ENCODE measurements at regions not wholly inside any gene's neighbourhood (a gene's known extent, or its start where the extent isn't known, plus 50 kb on each side); places are given as distances from the start of the nearest gene placed in this dataset.
"Not testable (repeated sequence)": the region's sequence is repeated elsewhere in the genome, so short reads cannot be mapped to it uniquely, and the experiment has no call there.

GRCh38 chr18:22753130-22753831 lies 179.8 kb upstream of the RBBP8 start:
- no peak overlapping the region for H3K9ac ChIP-seq (ENCODE audit: low read length in 5 of 5)
- no peaks in the 10 kb centered on the region for H3K27me3 ChIP-seq (ENCODE audit: control insufficient read depth in 5 of 5, insufficient read depth in 4 of 5, low read length in 5 of 5)
- no peaks in the 10 kb centered on the region for H3K9me3 ChIP-seq (ENCODE audit: control insufficient read depth in 5 of 5, low read length in 5 of 5)
- no peak overlapping the region for H3K4me3 ChIP-seq (ENCODE audit: low read depth in 1 of 5, low read length in 5 of 5)
- no peak overlapping the region for H3K27ac ChIP-seq (ENCODE audit: low read depth, low read length)
- no peaks in the 10 kb centered on the region for H3K4me1 ChIP-seq (ENCODE audit: control insufficient read depth in 5 of 5, insufficient read depth in 5 of 5, low read length in 5 of 5)
- H3K36me3 ChIP-seq (ENCODE audit: control insufficient read depth in 5 of 5, insufficient read depth in 5 of 5, low read length in 5 of 5) = no peaks in the 10 kb centered on the region

GRCh38 chr18:22764005-22764404 lies 169.1 kb upstream of the RBBP8 start:
- not testable (repeated sequence) for H3K4me3 ChIP-seq (ENCODE audit: low read depth in 1 of 5, low read length in 5 of 5); H3K9me3 ChIP-seq (ENCODE audit: control insufficient read depth in 5 of 5, low read length in 5 of 5); H3K27ac ChIP-seq (ENCODE audit: low read depth, low read length); H3K36me3 ChIP-seq (ENCODE audit: control insufficient read depth in 5 of 5, insufficient read depth in 5 of 5, low read length in 5 of 5); H3K27me3 ChIP-seq (ENCODE audit: control insufficient read depth in 5 of 5, insufficient read depth in 4 of 5, low read length in 5 of 5); H3K4me1 ChIP-seq (ENCODE audit: control insufficient read depth in 5 of 5, insufficient read depth in 5 of 5, low read length in 5 of 5); H3K9ac ChIP-seq (ENCODE audit: low read length in 5 of 5)

GRCh38 chr18:22765896-22766295 lies 167.2 kb upstream of the RBBP8 start:
- no peak overlapping the region for H3K9ac ChIP-seq (ENCODE audit: low read length in 5 of 5)
- H3K4me1 ChIP-seq (ENCODE audit: control insufficient read depth in 5 of 5, insufficient read depth in 5 of 5, low read length in 5 of 5) = no peaks in the 10 kb centered on the region
- no peaks in the 10 kb centered on the region for H3K9me3 ChIP-seq (ENCODE audit: control insufficient read depth in 5 of 5, low read length in 5 of 5)
- no peak overlapping the region for H3K27ac ChIP-seq (ENCODE audit: low read depth, low read length)
- no peak overlapping the region for H3K4me3 ChIP-seq (ENCODE audit: low read depth in 1 of 5, low read length in 5 of 5)
- no peaks in the 10 kb centered on the region for H3K36me3 ChIP-seq (ENCODE audit: control insufficient read depth in 5 of 5, insufficient read depth in 5 of 5, low read length in 5 of 5)
- H3K27me3 ChIP-seq (ENCODE audit: control insufficient read depth in 5 of 5, insufficient read depth in 4 of 5, low read length in 5 of 5) = no peaks in the 10 kb centered on the region

- Histone ChIP-seq H3K27me3 (ENCODE audit: control insufficient read depth in 5 of 5, insufficient read depth in 4 of 5, low read length in 5 of 5) (no peaks in the 10 kb centered on the region), H3K4me1 (ENCODE audit: control insufficient read depth in 5 of 5, insufficient read depth in 5 of 5, low read length in 5 of 5) (no peaks in the 10 kb centered on the region), H3K36me3 (ENCODE audit: control insufficient read depth in 5 of 5, insufficient read depth in 5 of 5, low read length in 5 of 5) (no peaks in the 10 kb centered on the region), H3K4me3 (ENCODE audit: low read depth in 1 of 5, low read length in 5 of 5) (no peak overlapping the region), H3K9ac (ENCODE audit: low read length in 5 of 5) (no peak overlapping the region), H3K27ac (ENCODE audit: low read depth, low read length) (no peak overlapping the region), H3K9me3 (ENCODE audit: control insufficient read depth in 5 of 5, low read length in 5 of 5) (no peaks in the 10 kb centered on the region)
Observed at GRCh38 chr18:22767653-22768052, 165.5 kb upstream of the RBBP8 start.

GRCh38 chr18:22773944-22774343 lies 159.2 kb upstream of the RBBP8 start:
- H3K27me3 ChIP-seq (ENCODE audit: control insufficient read depth in 5 of 5, insufficient read depth in 4 of 5, low read length in 5 of 5) = no peaks in the 10 kb centered on the region
- H3K9me3 ChIP-seq (ENCODE audit: control insufficient read depth in 5 of 5, low read length in 5 of 5) = no peaks in the 10 kb centered on the region
- no peaks in the 10 kb centered on the region for H3K36me3 ChIP-seq (ENCODE audit: control insufficient read depth in 5 of 5, insufficient read depth in 5 of 5, low read length in 5 of 5)
- no peak overlapping the region for H3K9ac ChIP-seq (ENCODE audit: low read length in 5 of 5)
- H3K4me1 ChIP-seq (ENCODE audit: control insufficient read depth in 5 of 5, insufficient read depth in 5 of 5, low read length in 5 of 5) = no peaks in the 10 kb centered on the region
- no peak overlapping the region for H3K27ac ChIP-seq (ENCODE audit: low read depth, low read length)
- no peak overlapping the region for H3K4me3 ChIP-seq (ENCODE audit: low read depth in 1 of 5, low read length in 5 of 5)

GRCh38 chr18:22778996-22779395 lies 154.1 kb upstream of the RBBP8 start:
- H3K9ac ChIP-seq (ENCODE audit: low read length in 5 of 5) = no peak overlapping the region
- H3K9me3 ChIP-seq (ENCODE audit: control insufficient read depth in 5 of 5, low read length in 5 of 5) = no peaks in the 10 kb centered on the region
- H3K36me3 ChIP-seq (ENCODE audit: control insufficient read depth in 5 of 5, insufficient read depth in 5 of 5, low read length in 5 of 5) = no peaks in the 10 kb centered on the region
- H3K4me3 ChIP-seq (ENCODE audit: low read depth in 1 of 5, low read length in 5 of 5) = no peak overlapping the region
- H3K4me1 ChIP-seq (ENCODE audit: control insufficient read depth in 5 of 5, insufficient read depth in 5 of 5, low read length in 5 of 5) = no peaks in the 10 kb centered on the region
- peaks cover 0 to 6% (median under 1%) of the 10 kb centered on the region in 5 donors for H3K27me3 ChIP-seq (ENCODE audit: control insufficient read depth in 5 of 5, insufficient read depth in 4 of 5, low read length in 5 of 5)
- no peak overlapping the region for H3K27ac ChIP-seq (ENCODE audit: low read depth, low read length)

- Histone ChIP-seq H3K9me3 (ENCODE audit: control insufficient read depth in 5 of 5, low read length in 5 of 5) (no peaks in the 10 kb centered on the region), H3K27ac (ENCODE audit: low read depth, low read length) (no peak overlapping the region)
Observed at GRCh38 chr18:22783245-22783644, 149.9 kb upstream of the RBBP8 start.

GRCh38 chr18:22783662-22784076 lies 149.5 kb upstream of the RBBP8 start:
- Histone ChIP-seq H3K4me1 (ENCODE audit: control insufficient read depth in 5 of 5, insufficient read depth in 5 of 5, low read length in 5 of 5) (no peaks in the 10 kb centered on the region), H3K9ac (ENCODE audit: low read length in 5 of 5) (no peak overlapping the region), H3K4me3 (ENCODE audit: low read depth in 1 of 5, low read length in 5 of 5) (no peak overlapping the region), H3K36me3 (ENCODE audit: control insufficient read depth in 5 of 5, insufficient read depth in 5 of 5, low read length in 5 of 5) (no peaks in the 10 kb centered on the region), H3K27ac (ENCODE audit: low read depth, low read length) (no peak overlapping the region), H3K27me3 (ENCODE audit: control insufficient read depth in 5 of 5, insufficient read depth in 4 of 5, low read length in 5 of 5) (peaks cover 0 to 7% (median 2%) of the 10 kb centered on the region in 5 donors), H3K9me3 (ENCODE audit: control insufficient read depth in 5 of 5, low read length in 5 of 5) (no peaks in the 10 kb centered on the region)

More at GRCh38 chr18:22783245-22783644, 149.9 kb upstream of the RBBP8 start:
- no peak overlapping the region for H3K4me3 ChIP-seq (ENCODE audit: low read depth in 1 of 5, low read length in 5 of 5)
- no peaks in the 10 kb centered on the region for H3K36me3 ChIP-seq (ENCODE audit: control insufficient read depth in 5 of 5, insufficient read depth in 5 of 5, low read length in 5 of 5)
- peaks cover 0 to 7% (median 2%) of the 10 kb centered on the region in 5 donors for H3K27me3 ChIP-seq (ENCODE audit: control insufficient read depth in 5 of 5, insufficient read depth in 4 of 5, low read length in 5 of 5)
- no peaks in the 10 kb centered on the region for H3K4me1 ChIP-seq (ENCODE audit: control insufficient read depth in 5 of 5, insufficient read depth in 5 of 5, low read length in 5 of 5)
- H3K9ac ChIP-seq (ENCODE audit: low read length in 5 of 5) = no peak overlapping the region

GRCh38 chr18:22789052-22789451 lies 144.1 kb upstream of the RBBP8 start:
- Histone ChIP-seq H3K27me3 (ENCODE audit: control insufficient read depth in 5 of 5, insufficient read depth in 4 of 5, low read length in 5 of 5) (peaks cover 0 to 3% (median 0%) of the 10 kb centered on the region in 5 donors), H3K27ac (ENCODE audit: low read depth, low read length) (no peak overlapping the region), H3K4me1 (ENCODE audit: control insufficient read depth in 5 of 5, insufficient read depth in 5 of 5, low read length in 5 of 5) (no peaks in the 10 kb centered on the region), H3K9me3 (ENCODE audit: control insufficient read depth in 5 of 5, low read length in 5 of 5) (no peaks in the 10 kb centered on the region), H3K36me3 (ENCODE audit: control insufficient read depth in 5 of 5, insufficient read depth in 5 of 5, low read length in 5 of 5) (no peaks in the 10 kb centered on the region), H3K4me3 (ENCODE audit: low read depth in 1 of 5, low read length in 5 of 5) (no peak overlapping the region), H3K9ac (ENCODE audit: low read length in 5 of 5) (no peak overlapping the region)

GRCh38 chr18:22789600-22789999 lies 143.5 kb upstream of the RBBP8 start:
- H3K27ac ChIP-seq (ENCODE audit: low read depth, low read length) = no peak overlapping the region
- H3K36me3 ChIP-seq (ENCODE audit: control insufficient read depth in 5 of 5, insufficient read depth in 5 of 5, low read length in 5 of 5) = no peaks in the 10 kb centered on the region
- no peak overlapping the region for H3K9ac ChIP-seq (ENCODE audit: low read length in 5 of 5)
- no peak overlapping the region for H3K4me3 ChIP-seq (ENCODE audit: low read depth in 1 of 5, low read length in 5 of 5)
- no peaks in the 10 kb centered on the region for H3K4me1 ChIP-seq (ENCODE audit: control insufficient read depth in 5 of 5, insufficient read depth in 5 of 5, low read length in 5 of 5)
- no peaks in the 10 kb centered on the region for H3K9me3 ChIP-seq (ENCODE audit: control insufficient read depth in 5 of 5, low read length in 5 of 5)
- H3K27me3 ChIP-seq (ENCODE audit: control insufficient read depth in 5 of 5, insufficient read depth in 4 of 5, low read length in 5 of 5) = no peaks in the 10 kb centered on the region
